ENCODE measurements at regions not wholly inside any gene's neighbourhood (a gene's known extent, or its start where the extent isn't known, plus 50 kb on each side); places are given as distances from the start of the nearest gene placed in this dataset.

GRCh38 chr3:178465260-178466180 is 70.7 kb upstream of the KCNMB2 start:
- no peaks in the 10 kb centered on the region for H3K9me3 ChIP-seq
- no peaks in the 10 kb centered on the region for H3K36me3 ChIP-seq
- no peak for DNase-seq (ENCODE audit: low spot score in 2 of 2)
- no peak overlapping the region for H3K27ac ChIP-seq
- peaks cover 4% of the 10 kb centered on the region for H3K27me3 ChIP-seq
- H3K4me3 ChIP-seq = no peak overlapping the region
- H3K4me1 ChIP-seq = no peaks in the 10 kb centered on the region
- WGBS = 83% methylated on average over 2 of the region's 2 CpGs
- TF ChIP-seq POLR2A (IDR thresholded peaks at IDR 0.05) = no peak
- TF ChIP-seq POLR2AphosphoS5 (IDR thresholded peaks at IDR 0.05) = no peak
- TF ChIP-seq EP300 (IDR thresholded peaks at IDR 0.05) = no peak

GRCh38 chr3:178472941-178473340 is 63.3 kb upstream of the KCNMB2 start:
- no peaks in the 10 kb centered on the region for H3K4me1 ChIP-seq
- H3K4me3 ChIP-seq = no peak overlapping the region
- no peaks in the 10 kb centered on the region for H3K9me3 ChIP-seq
- TF ChIP-seq POLR2AphosphoS5 (IDR thresholded peaks at IDR 0.05) (no peak), CTCF (IDR thresholded peaks at IDR 0.05) (no peak), EP300 (IDR thresholded peaks at IDR 0.05) (no peak), POLR2A (IDR thresholded peaks at IDR 0.05) (no peak)
- no peaks in the 10 kb centered on the region for H3K36me3 ChIP-seq
- H3K27ac ChIP-seq = no peak overlapping the region
- H3K27me3 ChIP-seq = no peaks in the 10 kb centered on the region
- DNase-seq (ENCODE audit: low spot score in 2 of 2) = no peak

GRCh38 chr3:178474526-178474925 is 61.7 kb upstream of the KCNMB2 start:
- no peak for DNase-seq (ENCODE audit: low spot score in 2 of 2)
- TF ChIP-seq CTCF (IDR thresholded peaks at IDR 0.05) (no peak), EP300 (IDR thresholded peaks at IDR 0.05) (no peak), POLR2A (IDR thresholded peaks at IDR 0.05) (no peak)
- Histone ChIP-seq H3K27ac (no peak overlapping the region), H3K9me3 (no peaks in the 10 kb centered on the region), H3K27me3 (no peaks in the 10 kb centered on the region), H3K4me3 (no peak overlapping the region), H3K36me3 (no peaks in the 10 kb centered on the region), H3K4me1 (no peaks in the 10 kb centered on the region)
- 22% methylated on average over 4 of the region's 4 CpGs for WGBS

GRCh38 chr3:178475062-178475461 is 61.2 kb upstream of the KCNMB2 start:
- Histone ChIP-seq H3K9me3 (no peaks in the 10 kb centered on the region), H3K27me3 (no peaks in the 10 kb centered on the region), H3K36me3 (no peaks in the 10 kb centered on the region), H3K4me1 (no peaks in the 10 kb centered on the region), H3K27ac (no peak overlapping the region), H3K4me3 (no peak overlapping the region)
- WGBS = 95% methylated on average over 3 of the region's 3 CpGs
- no peak for DNase-seq (ENCODE audit: low spot score in 2 of 2)
- TF ChIP-seq EP300 (IDR thresholded peaks at IDR 0.05) (no peak), POLR2A (IDR thresholded peaks at IDR 0.05) (no peak), CTCF (IDR thresholded peaks at IDR 0.05) (no peak), POLR2AphosphoS5 (IDR thresholded peaks at IDR 0.05) (no peak)

- Histone ChIP-seq H3K27ac (no peak overlapping the region), H3K4me3 (no peak overlapping the region), H3K4me1 (no peaks in the 10 kb centered on the region), H3K36me3 (no peaks in the 10 kb centered on the region), H3K27me3 (no peaks in the 10 kb centered on the region), H3K9me3 (no peaks in the 10 kb centered on the region)
- 62% methylated on average over 2 of the region's 2 CpGs for WGBS
- DNase-seq (ENCODE audit: low spot score in 2 of 2) = no peak
- TF ChIP-seq POLR2AphosphoS5 (IDR thresholded peaks at IDR 0.05) (no peak), POLR2A (IDR thresholded peaks at IDR 0.05) (no peak), CTCF (IDR thresholded peaks at IDR 0.05) (no peak), EP300 (IDR thresholded peaks at IDR 0.05) (no peak)
Measured at GRCh38 chr3:178476886-178477285, 59.4 kb upstream of the KCNMB2 start.
